ENCODE measurements at regions not wholly inside any gene's neighbourhood (a gene's known extent, or its start where the extent isn't known, plus 50 kb on each side); places are given as distances from the start of the nearest gene placed in this dataset.
A peak's percentile ranks its signal among the peaks of the same experiment; 100 is the strongest.

DNA sequence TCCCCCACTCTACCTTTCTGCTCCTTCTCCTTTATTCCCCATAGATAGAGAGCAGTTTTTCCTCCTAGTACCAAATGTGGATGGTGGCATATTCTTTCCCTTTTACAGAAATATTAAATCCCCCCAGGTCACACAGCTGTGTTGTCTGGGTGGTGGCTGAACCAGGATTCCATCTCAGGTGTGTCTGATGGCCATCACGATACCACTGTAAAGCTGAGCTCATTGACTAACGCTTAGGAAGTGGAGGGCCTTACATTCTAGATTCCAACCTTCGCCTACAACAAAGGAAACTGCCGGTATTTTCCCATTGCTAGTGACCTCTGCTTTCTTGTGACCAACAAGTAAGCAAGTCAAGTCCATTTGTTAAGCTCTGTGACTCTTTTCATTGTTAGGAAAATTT is 131.9 kb upstream of the KLF4 start:
- Mint-ChIP-seq H3K36me3 (ENCODE audit: insufficient read depth, unreplicated experiment) (no peaks in the 10 kb centered on the region), H3K27ac (ENCODE audit: low read depth, unreplicated experiment) (no peak overlapping the region), H3K27me3 (ENCODE audit: insufficient read depth, unreplicated experiment) (no peaks in the 10 kb centered on the region), H3K9me3 (ENCODE audit: unreplicated experiment) (no peaks in the 10 kb centered on the region), H3K4me1 (ENCODE audit: insufficient read depth, unreplicated experiment) (no peaks in the 10 kb centered on the region), H3K4me3 (ENCODE audit: unreplicated experiment) (no peak overlapping the region)
- TF ChIP-seq, protein P1, sequence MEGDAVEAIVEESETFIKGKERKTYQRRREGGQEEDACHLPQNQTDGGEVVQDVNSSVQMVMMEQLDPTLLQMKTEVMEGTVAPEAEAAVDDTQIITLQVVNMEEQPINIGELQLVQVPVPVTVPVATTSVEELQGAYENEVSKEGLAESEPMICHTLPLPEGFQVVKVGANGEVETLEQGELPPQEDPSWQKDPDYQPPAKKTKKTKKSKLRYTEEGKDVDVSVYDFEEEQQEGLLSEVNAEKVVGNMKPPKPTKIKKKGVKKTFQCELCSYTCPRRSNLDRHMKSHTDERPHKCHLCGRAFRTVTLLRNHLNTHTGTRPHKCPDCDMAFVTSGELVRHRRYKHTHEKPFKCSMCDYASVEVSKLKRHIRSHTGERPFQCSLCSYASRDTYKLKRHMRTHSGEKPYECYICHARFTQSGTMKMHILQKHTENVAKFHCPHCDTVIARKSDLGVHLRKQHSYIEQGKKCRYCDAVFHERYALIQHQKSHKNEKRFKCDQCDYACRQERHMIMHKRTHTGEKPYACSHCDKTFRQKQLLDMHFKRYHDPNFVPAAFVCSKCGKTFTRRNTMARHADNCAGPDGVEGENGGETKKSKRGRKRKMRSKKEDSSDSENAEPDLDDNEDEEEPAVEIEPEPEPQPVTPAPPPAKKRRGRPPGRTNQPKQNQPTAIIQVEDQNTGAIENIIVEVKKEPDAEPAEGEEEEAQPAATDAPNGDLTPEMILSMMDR (IDR thresholded peaks at IDR 0.05; ENCODE audit: unreplicated experiment), result no peak
- intact Hi-C loops (cut with micrococcal nuclease), result no loop called here
- BruUV-seq (replicated peaks), result no TSS peak
- POLR2A ChIA-PET, result no interaction called here
- no peak for DNase-seq (ENCODE audit: unreplicated experiment)
- CTCF ChIA-PET, result interaction anchor here (0.7 kb wide), 1 partner anchor 339 kb away, joined by 3 read pairs; no protein-coding TSS in a partner anchor

DNA sequence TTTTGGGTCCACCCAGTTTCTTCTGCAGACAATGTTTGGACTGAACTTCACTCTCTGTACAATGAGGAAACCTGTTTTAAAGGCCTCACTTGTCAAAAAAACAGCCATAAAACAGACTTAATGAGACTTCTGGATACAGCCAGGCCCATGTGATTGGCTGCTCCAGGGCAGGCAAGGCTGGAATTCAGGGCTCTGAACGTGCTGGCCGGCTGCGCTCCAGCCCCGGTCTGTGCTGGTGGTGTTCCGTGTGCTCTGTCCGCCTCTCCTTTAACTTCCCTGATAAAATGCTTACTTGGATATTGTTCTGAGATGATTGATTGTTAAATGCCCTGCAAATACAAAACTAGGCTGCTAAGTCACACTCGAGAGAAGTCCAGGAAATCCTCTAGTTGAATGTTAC is 131.2 kb upstream of the KLF4 start:
- no peaks in the 10 kb centered on the region for H3K4me1 Mint-ChIP-seq (ENCODE audit: insufficient read depth, unreplicated experiment)
- no peak overlapping the region for H3K27ac Mint-ChIP-seq (ENCODE audit: low read depth, unreplicated experiment)
- no peak overlapping the region for H3K4me3 Mint-ChIP-seq (ENCODE audit: unreplicated experiment)
- no TSS peak for BruUV-seq (replicated peaks)
- ChIA-PET POLR2A (no interaction called here), CTCF (no interaction called here)
- intact Hi-C loops (cut with micrococcal nuclease), result no loop called here
- no peak for DNase-seq (ENCODE audit: unreplicated experiment)
- H3K36me3 Mint-ChIP-seq (ENCODE audit: insufficient read depth, unreplicated experiment), result no peaks in the 10 kb centered on the region
- H3K27me3 Mint-ChIP-seq (ENCODE audit: insufficient read depth, unreplicated experiment), result no peaks in the 10 kb centered on the region
- no peaks in the 10 kb centered on the region for H3K9me3 Mint-ChIP-seq (ENCODE audit: unreplicated experiment)
- TF ChIP-seq, protein P1 (IDR thresholded peaks at IDR 0.05; ENCODE audit: unreplicated experiment), result no peak

DNA sequence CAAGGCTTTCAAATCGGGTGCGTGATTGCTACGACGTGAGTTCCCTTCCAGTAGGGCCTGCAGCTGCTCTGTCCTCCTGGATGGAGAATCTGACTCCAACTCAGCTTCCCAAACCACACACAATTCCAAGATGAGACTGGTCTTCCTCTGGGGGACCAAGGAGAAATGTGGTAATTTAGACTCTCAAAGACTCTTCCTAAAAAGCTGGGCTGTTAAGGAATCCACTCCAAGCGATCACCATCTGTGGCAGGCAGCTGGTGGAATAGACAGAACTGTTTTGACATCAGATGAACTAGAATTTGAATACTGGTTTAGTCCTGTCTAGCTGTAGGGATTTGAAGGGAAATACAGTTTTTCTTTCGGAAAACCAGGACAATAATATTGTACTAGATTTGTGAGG is 130.7 kb upstream of the KLF4 start:
- TF ChIP-seq, protein P1 (IDR thresholded peaks at IDR 0.05; ENCODE audit: unreplicated experiment), result no peak
- H3K36me3 Mint-ChIP-seq (ENCODE audit: insufficient read depth, unreplicated experiment), result no peaks in the 10 kb centered on the region
- CTCF ChIA-PET, result no interaction called here
- H3K4me3 Mint-ChIP-seq (ENCODE audit: unreplicated experiment), result no peak overlapping the region
- no peaks in the 10 kb centered on the region for H3K27me3 Mint-ChIP-seq (ENCODE audit: insufficient read depth, unreplicated experiment)
- H3K9me3 Mint-ChIP-seq (ENCODE audit: unreplicated experiment), result no peaks in the 10 kb centered on the region
- intact Hi-C loops (cut with micrococcal nuclease), result no loop called here
- no peak for DNase-seq (ENCODE audit: unreplicated experiment)
- POLR2A ChIA-PET, result no interaction called here
- H3K4me1 Mint-ChIP-seq (ENCODE audit: insufficient read depth, unreplicated experiment), result no peaks in the 10 kb centered on the region
- BruUV-seq (replicated peaks), result no TSS peak
- H3K27ac Mint-ChIP-seq (ENCODE audit: low read depth, unreplicated experiment), result no peak overlapping the region

DNA sequence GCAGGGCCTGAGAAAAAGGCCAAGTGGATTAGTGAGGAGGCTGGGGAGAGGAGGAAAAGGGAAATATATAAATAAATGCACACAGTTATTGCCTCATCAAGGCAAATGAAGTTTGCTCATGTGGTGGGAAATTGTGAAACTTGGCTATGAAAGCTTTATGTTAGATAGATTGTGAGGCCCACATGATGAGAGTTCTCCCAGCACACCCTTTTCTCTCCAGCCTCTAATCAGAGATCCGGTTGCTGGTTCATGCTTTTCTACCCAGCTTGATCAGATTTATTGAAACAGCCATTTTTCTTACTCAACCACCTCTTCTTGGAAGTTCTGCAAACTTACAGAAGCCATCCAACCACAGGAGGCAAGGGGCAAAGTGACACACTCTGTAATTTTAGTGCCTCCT is 125.8 kb upstream of the KLF4 start:
- Mint-ChIP-seq H3K4me1 (ENCODE audit: insufficient read depth, unreplicated experiment) (no peaks in the 10 kb centered on the region), H3K27ac (ENCODE audit: low read depth, unreplicated experiment) (no peak overlapping the region), H3K4me3 (ENCODE audit: unreplicated experiment) (no peak overlapping the region), H3K9me3 (ENCODE audit: unreplicated experiment) (no peaks in the 10 kb centered on the region), H3K27me3 (ENCODE audit: insufficient read depth, unreplicated experiment) (no peaks in the 10 kb centered on the region), H3K36me3 (ENCODE audit: insufficient read depth, unreplicated experiment) (no peaks in the 10 kb centered on the region)
- ChIA-PET CTCF (interaction anchor here (1.4 kb wide), 1 partner anchor 9 kb away, joined by 5 read pairs; no protein-coding TSS in a partner anchor), POLR2A (interaction anchor here (0.6 kb wide), 1 partner anchor 874 kb away, joined by 3 read pairs; no protein-coding TSS in a partner anchor)
- peak; percentile 36 for DNase-seq (ENCODE audit: unreplicated experiment)
- TF ChIP-seq, protein P1 (IDR thresholded peaks at IDR 0.05; ENCODE audit: unreplicated experiment), result no peak
- no TSS peak for BruUV-seq (replicated peaks)
- intact Hi-C loops (cut with micrococcal nuclease), result no loop called here
